HEK293 (cell line): ENCODE measurements at regions not wholly inside any gene's neighbourhood (a gene's known extent, or its start where the extent isn't known, plus 50 kb on each side); places are given as distances from the start of the nearest gene placed in this dataset.

ENCODE experiments used
- CTCF ChIA-PET: fragments of 350-600 bp; formaldehyde crosslinking; extraction: SDS; loops from one replicate; lab custom pipeline; 2021; ENCODE audit warnings: antibody characterized with exemption; lab: Yijun Ruan, JAX
- POLR2A ChIA-PET: fragments of 300-600 bp; formaldehyde crosslinking; extraction: SDS; loops from one replicate; lab custom pipeline; 2020; ENCODE audit warnings: antibody characterized with exemption, inconsistent platforms; lab: Yijun Ruan, JAX
- H3K27ac ChIP-seq: fragments of 200-500 bp; sonication (Bioruptor generic); 2 replicates; pipeline ENCODE4 v1.5.1; 2014; ENCODE audit warnings: low read depth, low read length, control low read depth, inconsistent platforms; ENCODE audit errors: extremely low read depth
- H3K36me3 ChIP-seq, 2 experiments: fragments of 200-500 bp in 1 of 2; sonication (Bioruptor generic) in 1 of 2; 1 replicate in 1 of 2; 2 replicates in 1 of 2; pipeline ENCODE4 v1.5.1; 2014 to 2017; ENCODE audit warnings: inconsistent platforms in 2 of 2, low read length in 2 of 2; ENCODE audit not compliant: control insufficient read depth in 2 of 2, insufficient read depth in 1 of 2
- H3K4me1 ChIP-seq: fragments of 200-500 bp; sonication (Bioruptor generic); 2 replicates; pipeline ENCODE4 v1.5.1; 2014; ENCODE audit warnings: mild to moderate bottlenecking, low read length, inconsistent platforms; ENCODE audit not compliant: control insufficient read depth, insufficient read depth
- H3K4me3 ChIP-seq: 2 replicates; pipeline ENCODE4 v1.5.1; 2011; ENCODE audit warnings: low read depth, mild to moderate bottlenecking, control low read depth, low read length, moderate library complexity
- H3K9me3 ChIP-seq: fragments of 200-500 bp; sonication (Bioruptor generic); 2 replicates; pipeline ENCODE4 v1.5.1; 2014; ENCODE audit warnings: low read depth, low read length, inconsistent platforms; ENCODE audit not compliant: control insufficient read depth, insufficient read depth
- BCL6B ChIP-seq: fragments of 450-650 bp; formaldehyde crosslinking; IDR thresholded peaks from 2 replicates; pipeline ENCODE4 v1.5.1; 2017; ENCODE audit warnings: missing biosample characterization, missing genetic modification characterization
- EGR2 ChIP-seq: fragments of 450-650 bp; formaldehyde crosslinking; IDR thresholded peaks from 2 replicates; pipeline ENCODE4 v1.5.1; 2016; ENCODE audit warnings: low read depth, missing biosample characterization, missing genetic modification characterization
- FEZF1 ChIP-seq: fragments of 450-650 bp; formaldehyde crosslinking; IDR thresholded peaks from 2 replicates; pipeline ENCODE4 v1.5.1; 2016; ENCODE audit warnings: missing biosample characterization, missing genetic modification characterization
- GLIS1 ChIP-seq: fragments of 450-650 bp; formaldehyde crosslinking; IDR thresholded peaks from 2 replicates; pipeline ENCODE4 v1.5.1; 2016; ENCODE audit warnings: missing biosample characterization, missing genetic modification characterization
- KLF17 ChIP-seq: fragments of 450-650 bp; formaldehyde crosslinking; IDR thresholded peaks from 2 replicates; pipeline ENCODE4 v1.5.1; 2016; ENCODE audit warnings: missing biosample characterization, missing genetic modification characterization
- KLF7 ChIP-seq: fragments of 450-650 bp; formaldehyde crosslinking; IDR thresholded peaks from 2 replicates; pipeline ENCODE4 v1.5.1; 2016; ENCODE audit warnings: missing biosample characterization, missing genetic modification characterization, borderline replicate concordance
- KLF8 ChIP-seq: fragments of 450-650 bp; formaldehyde crosslinking; IDR thresholded peaks from 2 replicates; pipeline ENCODE4 v1.5.1; 2016; ENCODE audit warnings: missing biosample characterization, missing genetic modification characterization
- OSR2 ChIP-seq: fragments of 450-650 bp; formaldehyde crosslinking; IDR thresholded peaks from 2 replicates; pipeline ENCODE4 v1.5.1; 2016; ENCODE audit warnings: missing biosample characterization, missing genetic modification characterization
- SCRT1 ChIP-seq: fragments of 450-650 bp; formaldehyde crosslinking; IDR thresholded peaks from 2 replicates; pipeline ENCODE4 v1.5.1; 2016; ENCODE audit warnings: missing biosample characterization, missing genetic modification characterization, borderline replicate concordance
- ZNF175 ChIP-seq: fragments of 450-650 bp; formaldehyde crosslinking; IDR thresholded peaks from 2 replicates; pipeline ENCODE4 v1.5.1; 2016; ENCODE audit warnings: missing biosample characterization, missing genetic modification characterization
- ZNF19 ChIP-seq: fragments of 450-650 bp; formaldehyde crosslinking; IDR thresholded peaks from 2 replicates; pipeline ENCODE4; 2016; ENCODE audit warnings: missing biosample characterization, missing genetic modification characterization, low read depth
- ZNF214 ChIP-seq: fragments of 450-650 bp; formaldehyde crosslinking; IDR thresholded peaks from 2 replicates; pipeline ENCODE4 v1.5.1; 2017; ENCODE audit warnings: missing biosample characterization, mild to moderate bottlenecking, missing genetic modification characterization, borderline replicate concordance
- ZNF23 ChIP-seq: fragments of 450-650 bp; formaldehyde crosslinking; IDR thresholded peaks from 2 replicates; pipeline ENCODE4 v1.5.1; 2016; ENCODE audit warnings: missing biosample characterization, missing genetic modification characterization, borderline replicate concordance
- ZNF248 ChIP-seq: fragments of 450-650 bp; formaldehyde crosslinking; IDR thresholded peaks from 2 replicates; pipeline ENCODE4 v1.5.1; 2017; ENCODE audit warnings: missing biosample characterization, missing genetic modification characterization
- ZNF366 ChIP-seq: fragments of 450-650 bp; formaldehyde crosslinking; conservative IDR thresholded peaks from 2 replicates; pipeline ENCODE4 v1.5.1; 2016; ENCODE audit warnings: missing biosample characterization, missing genetic modification characterization
- ZNF37A ChIP-seq: fragments of 450-650 bp; IDR thresholded peaks from 2 replicates; pipeline ENCODE4 v1.5.1; 2018; ENCODE audit warnings: missing biosample characterization, missing genetic modification characterization
- ZNF654 ChIP-seq: fragments of 450-650 bp; formaldehyde crosslinking; IDR thresholded peaks from 2 replicates; pipeline ENCODE4 v1.5.1; 2016; ENCODE audit warnings: low read depth, missing biosample characterization, missing genetic modification characterization
- ZNF660 ChIP-seq: fragments of 450-650 bp; IDR thresholded peaks from 2 replicates; pipeline ENCODE4 v1.5.1; 2018; ENCODE audit warnings: missing biosample characterization, mild to moderate bottlenecking, missing genetic modification characterization
- ZNF670 ChIP-seq: fragments of 450-650 bp; formaldehyde crosslinking; IDR thresholded peaks from 2 replicates; pipeline ENCODE4 v1.5.1; 2016; ENCODE audit warnings: missing biosample characterization, missing genetic modification characterization, low read depth
- ZNF692 ChIP-seq: fragments of 450-650 bp; formaldehyde crosslinking; IDR thresholded peaks from 2 replicates; pipeline ENCODE4 v1.5.1; 2016; ENCODE audit warnings: missing biosample characterization, missing genetic modification characterization
- ZNF777 ChIP-seq: fragments of 450-650 bp; formaldehyde crosslinking; IDR thresholded peaks from 2 replicates; pipeline ENCODE4 v1.5.1; 2017; ENCODE audit warnings: missing biosample characterization, missing genetic modification characterization, borderline replicate concordance
- ZNF843 ChIP-seq: fragments of 450-650 bp; formaldehyde crosslinking; IDR thresholded peaks from 2 replicates; pipeline ENCODE4 v1.5.1; 2016; ENCODE audit warnings: missing biosample characterization, missing genetic modification characterization
- TF ChIP-seq, protein P1 (sequence below): fragments of 450-650 bp; formaldehyde crosslinking; IDR thresholded peaks from 2 replicates; pipeline ENCODE4 v1.5.1; 2016; ENCODE audit warnings: missing biosample characterization, missing genetic modification characterization
- TF ChIP-seq, protein P2 (sequence below): fragments of 450-650 bp; formaldehyde crosslinking; IDR thresholded peaks from 2 replicates; pipeline ENCODE4 v1.5.1; 2016; ENCODE audit warnings: missing biosample characterization, missing genetic modification characterization

GRCh38 chr11:115894176-115894575 lies 390.0 kb upstream of the CADM1 start:
- no peak overlapping the region for H3K27ac ChIP-seq
- no peaks in the 10 kb centered on the region for H3K36me3 ChIP-seq
- no peak overlapping the region for H3K4me3 ChIP-seq
- CTCF ChIA-PET: no interaction called here
- POLR2A ChIA-PET: no interaction called here
- TF ChIP-seq ZNF19 (tag by site-specific recombination): no peak
- TF ChIP-seq ZNF23 (tag by site-specific recombination): no peak
- TF ChIP-seq ZNF692 (tag by site-specific recombination): no peak
- no peak for TF ChIP-seq KLF7 (tag by site-specific recombination)
- TF ChIP-seq, protein P1, sequence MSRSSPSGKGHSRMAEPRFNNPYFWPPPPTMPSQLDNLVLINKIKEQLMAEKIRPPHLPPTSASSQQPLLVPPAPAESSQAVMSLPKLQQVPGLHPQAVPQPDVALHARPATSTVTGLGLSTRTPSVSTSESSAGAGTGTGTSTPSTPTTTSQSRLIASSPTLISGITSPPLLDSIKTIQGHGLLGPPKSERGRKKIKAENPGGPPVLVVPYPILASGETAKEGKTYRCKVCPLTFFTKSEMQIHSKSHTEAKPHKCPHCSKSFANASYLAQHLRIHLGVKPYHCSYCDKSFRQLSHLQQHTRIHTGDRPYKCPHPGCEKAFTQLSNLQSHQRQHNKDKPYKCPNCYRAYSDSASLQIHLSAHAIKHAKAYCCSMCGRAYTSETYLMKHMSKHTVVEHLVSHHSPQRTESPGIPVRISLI (tag by site-specific recombination): no peak
- TF ChIP-seq ZNF248: no peak
- TF ChIP-seq FEZF1 (tag by site-specific recombination): no peak
- TF ChIP-seq ZNF37A (tag by site-specific recombination): no peak
- no peak for TF ChIP-seq KLF8 (tag by site-specific recombination)
- TF ChIP-seq EGR2 (tag by site-specific recombination): no peak
- no peak for TF ChIP-seq OSR2 (tag by site-specific recombination)
- no peak for TF ChIP-seq ZNF777 (tag by site-specific recombination)
- no peak for TF ChIP-seq ZNF843 (tag by site-specific recombination)
- no peak for TF ChIP-seq ZNF214 (tag by site-specific recombination)
- no peak for TF ChIP-seq BCL6B (tag by site-specific recombination)
- no peak for TF ChIP-seq ZNF175
- no peak for TF ChIP-seq SCRT1 (tag by site-specific recombination)
- TF ChIP-seq, all 188 proteins: peak for 0
- no peaks in the 10 kb centered on the region for H3K9me3 ChIP-seq
- H3K4me1 ChIP-seq: no peaks in the 10 kb centered on the region

GRCh38 chr11:115893461-115894099 lies 389.4 kb upstream of the CADM1 start:
- no peaks in the 10 kb centered on the region for H3K36me3 ChIP-seq
- no peak for TF ChIP-seq ZNF366 (tag by site-specific recombination)
- TF ChIP-seq KLF17 (tag by site-specific recombination): no peak
- TF ChIP-seq ZNF654: no peak
- TF ChIP-seq, protein P2, sequence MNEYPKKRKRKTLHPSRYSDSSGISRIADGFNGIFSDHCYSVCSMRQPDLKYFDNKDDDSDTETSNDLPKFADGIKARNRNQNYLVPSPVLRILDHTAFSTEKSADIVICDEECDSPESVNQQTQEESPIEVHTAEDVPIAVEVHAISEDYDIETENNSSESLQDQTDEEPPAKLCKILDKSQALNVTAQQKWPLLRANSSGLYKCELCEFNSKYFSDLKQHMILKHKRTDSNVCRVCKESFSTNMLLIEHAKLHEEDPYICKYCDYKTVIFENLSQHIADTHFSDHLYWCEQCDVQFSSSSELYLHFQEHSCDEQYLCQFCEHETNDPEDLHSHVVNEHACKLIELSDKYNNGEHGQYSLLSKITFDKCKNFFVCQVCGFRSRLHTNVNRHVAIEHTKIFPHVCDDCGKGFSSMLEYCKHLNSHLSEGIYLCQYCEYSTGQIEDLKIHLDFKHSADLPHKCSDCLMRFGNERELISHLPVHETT (tag by site-specific recombination): no peak
- TF ChIP-seq ZNF660 (tag by site-specific recombination): no peak
- no peak for TF ChIP-seq GLIS1
- no peak for TF ChIP-seq ZNF670
- TF ChIP-seq, all 188 proteins: peak for 0
- H3K9me3 ChIP-seq: no peaks in the 10 kb centered on the region
- POLR2A ChIA-PET: no interaction called here
- CTCF ChIA-PET: no interaction called here
- H3K4me1 ChIP-seq: no peaks in the 10 kb centered on the region
- H3K27ac ChIP-seq: no peak overlapping the region
- no peak overlapping the region for H3K4me3 ChIP-seq
